ENCODE measurements at regions not wholly inside any gene's neighbourhood (a gene's known extent, or its start where the extent isn't known, plus 50 kb on each side); places are given as distances from the start of the nearest gene placed in this dataset.

- no peak for TF ChIP-seq EZH2 (IDR thresholded peaks at IDR 0.05; ENCODE audit: low read length, unreplicated experiment)
- TF ChIP-seq EZH2phosphoT487 (IDR thresholded peaks at IDR 0.05; ENCODE audit: borderline replicate concordance, low read length) = no peak
- no peak for TF ChIP-seq CTCF (conservative IDR thresholded peaks at IDR 0.05; ENCODE audit: low read depth, low read length)
- POLR2A ChIA-PET (ENCODE audit: unreplicated experiment) = no interaction called here
- no peaks in the 10 kb centered on the region for H3K4me1 ChIP-seq (ENCODE audit: insufficient read depth, low read length)
- no peaks in the 10 kb centered on the region for H4K20me1 ChIP-seq (ENCODE audit: low read length)
- H3K27ac ChIP-seq (ENCODE audit: low read length) = no peak overlapping the region
- H3K27me3 ChIP-seq (ENCODE audit: low read length) = no peaks in the 10 kb centered on the region
- H3K9ac ChIP-seq (ENCODE audit: low read length) = no peak overlapping the region
- CTCF ChIA-PET = no interaction called here
- H3K4me3 ChIP-seq (ENCODE audit: low read length) = no peak overlapping the region
- no peaks in the 10 kb centered on the region for H3K79me2 ChIP-seq (ENCODE audit: low read length)
- H3K36me3 ChIP-seq (ENCODE audit: low read depth, low read length) = no peaks in the 10 kb centered on the region
- DNase-seq (no peak), ATAC-seq (no peak)
- H3F3A ChIP-seq (ENCODE audit: low read length, unreplicated experiment) = no peaks in the 10 kb centered on the region
- no peaks in the 10 kb centered on the region for H3K9me2 ChIP-seq (replicated peaks; ENCODE audit: low read length)
- no peaks in the 10 kb centered on the region for H3K9me3 ChIP-seq (ENCODE audit: low read length)
- no peak overlapping the region for H3K4me2 ChIP-seq (ENCODE audit: low read length)
- BruUV-seq (replicated peaks) = no TSS peak
- H2AFZ ChIP-seq (ENCODE audit: low read length) = no peak overlapping the region
- intact Hi-C loops (cut with micrococcal nuclease) = no loop called here
Measured at GRCh38 chr4:101718810-101719209, 71.7 kb upstream of the BANK1 start.

- Histone ChIP-seq H3K36me3 (ENCODE audit: low read depth, low read length) (peaks cover under 1% of the 10 kb centered on the region; the same call in 1 of the 2 replicates), H3K27ac (ENCODE audit: low read length) (no peak overlapping the region), H3K27me3 (ENCODE audit: low read length) (no peaks in the 10 kb centered on the region), H3K9me2 (replicated peaks; ENCODE audit: low read length) (no peaks in the 10 kb centered on the region), H3K9ac (ENCODE audit: low read length) (no peak overlapping the region), H3K4me1 (ENCODE audit: insufficient read depth, low read length) (peaks cover 17% of the 10 kb centered on the region), H3K4me3 (ENCODE audit: low read length) (no peak overlapping the region), H2AFZ (ENCODE audit: low read length) (no peak overlapping the region), H4K20me1 (ENCODE audit: low read length) (no peaks in the 10 kb centered on the region), H3K4me2 (ENCODE audit: low read length) (no peak overlapping the region), H3K79me2 (ENCODE audit: low read length) (no peaks in the 10 kb centered on the region), H3F3A (ENCODE audit: low read length, unreplicated experiment) (no peaks in the 10 kb centered on the region), H3K9me3 (ENCODE audit: low read length) (0 out of 2 replicates have a peak, but pooled peaks cover under 1% of the 10 kb centered on the region)
- POLR2A ChIA-PET (ENCODE audit: unreplicated experiment) = no interaction called here
- CTCF ChIA-PET = no interaction called here
- ATAC-seq (no peak), DNase-seq (peak; percentile 12)
- intact Hi-C loops (cut with micrococcal nuclease) = no loop called here
- TF ChIP-seq CTCF (conservative IDR thresholded peaks at IDR 0.05; ENCODE audit: low read depth, low read length) (no peak), EZH2 (IDR thresholded peaks at IDR 0.05; ENCODE audit: low read length, unreplicated experiment) (no peak), EZH2phosphoT487 (IDR thresholded peaks at IDR 0.05; ENCODE audit: borderline replicate concordance, low read length) (no peak)
- no TSS peak for BruUV-seq (replicated peaks)
Measured at GRCh38 chr4:101711590-101712260, 78.8 kb upstream of the BANK1 start.

- peaks cover 4% of the 10 kb centered on the region; the same call in 1 of the 2 replicates for H3K36me3 ChIP-seq (ENCODE audit: low read depth, low read length)
- no TSS peak for BruUV-seq (replicated peaks)
- H3K9me3 ChIP-seq (ENCODE audit: low read length) = 0 out of 2 replicates have a peak, but pooled peaks cover 5% of the 10 kb centered on the region
- no peaks in the 10 kb centered on the region for H3F3A ChIP-seq (ENCODE audit: low read length, unreplicated experiment)
- H3K9ac ChIP-seq (ENCODE audit: low read length) = no peak overlapping the region
- no peak overlapping the region for H2AFZ ChIP-seq (ENCODE audit: low read length)
- no peak overlapping the region for H3K27ac ChIP-seq (ENCODE audit: low read length)
- intact Hi-C loops (cut with micrococcal nuclease) = no loop called here
- CTCF ChIA-PET = no interaction called here
- H3K4me2 ChIP-seq (ENCODE audit: low read length) = no peak overlapping the region
- H3K79me2 ChIP-seq (ENCODE audit: low read length) = no peaks in the 10 kb centered on the region
- POLR2A ChIA-PET (ENCODE audit: unreplicated experiment) = interaction anchor here (0.6 kb wide), 1 partner anchor 82 kb away, joined by 6 read pairs; no protein-coding TSS in a partner anchor
- H4K20me1 ChIP-seq (ENCODE audit: low read length) = no peaks in the 10 kb centered on the region
- TF ChIP-seq CTCF (conservative IDR thresholded peaks at IDR 0.05; ENCODE audit: low read depth, low read length) (no peak), EZH2 (IDR thresholded peaks at IDR 0.05; ENCODE audit: low read length, unreplicated experiment) (no peak), EZH2phosphoT487 (IDR thresholded peaks at IDR 0.05; ENCODE audit: borderline replicate concordance, low read length) (no peak)
- no peak for DNase-seq
- H3K9me2 ChIP-seq (replicated peaks; ENCODE audit: low read length) = no peaks in the 10 kb centered on the region
- H3K27me3 ChIP-seq (ENCODE audit: low read length) = no peaks in the 10 kb centered on the region
- H3K4me1 ChIP-seq (ENCODE audit: insufficient read depth, low read length) = peaks cover 17% of the 10 kb centered on the region
- no peak overlapping the region for H3K4me3 ChIP-seq (ENCODE audit: low read length)
- ATAC-seq = no peak
Measured at GRCh38 chr4:101710806-101711205, 79.7 kb upstream of the BANK1 start.

Measured in PC-3 (cell line).